Activated T-helper 1 cell treated with anti-CD3 and anti-CD28 coated beads, Interleukin-12 subunit alpha, Interleukin-12 subunit beta, Interleukin-2, Interleukin-4 antibody, amounts not matched to agents 30 ng/mL and 10 ng/mL and 1 ng/mL, durations not matched to agents 14 hours and 24 hours and 36 hours (primary cell): ENCODE measurements at regions not wholly inside any gene's neighbourhood (a gene's known extent, or its start where the extent isn't known, plus 50 kb on each side); places are given as distances from the start of the nearest gene placed in this dataset.

ENCODE experiments used
- DNase-seq: peaks from one replicate; pipeline ENCODE4 v3.0.0; 2021; ENCODE audit warnings: low spot score
- H3K27ac Mint-ChIP-seq: one replicate; pipeline ENCODE4 v1.8.0; 2021; ENCODE audit warnings: mild to moderate bottlenecking, mixed read lengths
- H3K27me3 Mint-ChIP-seq: one replicate; pipeline ENCODE4 v1.8.0; 2022; ENCODE audit warnings: mild to moderate bottlenecking, moderate library complexity, mixed read lengths; ENCODE audit not compliant: insufficient read depth
- H3K36me3 Mint-ChIP-seq: one replicate; pipeline ENCODE4 v1.8.0; 2021; ENCODE audit warnings: low read depth, mixed read lengths
- H3K4me1 Mint-ChIP-seq: one replicate; pipeline ENCODE4 v1.8.0; 2021; ENCODE audit warnings: low read depth, mixed read lengths
- H3K4me3 Mint-ChIP-seq: one replicate; pipeline ENCODE4 v1.8.0; 2021; ENCODE audit warnings: mild to moderate bottlenecking, moderate library complexity, mixed read lengths
- H3K9me3 Mint-ChIP-seq: one replicate; pipeline ENCODE4 v1.8.0; 2021; ENCODE audit warnings: mixed read lengths
- intact Hi-C: fragments of 100-400 bp; cut with micrococcal nuclease; formaldehyde crosslinking; loops from one replicate; pipeline ENCODE4 v1.15.1; 2024

GRCh38 chr18:68340606-68341005 lies 374.3 kb downstream of the TMX3 start:
- intact Hi-C loops, result no loop called here
- Mint-ChIP-seq H3K27me3 (peaks cover 2% of the 10 kb centered on the region), H3K36me3 (no peaks in the 10 kb centered on the region)

GRCh38 chr18:68330658-68331057 lies 384.2 kb downstream of the TMX3 start:
- no peaks in the 10 kb centered on the region for H3K27me3 Mint-ChIP-seq
- H3K4me3 Mint-ChIP-seq, result no peak overlapping the region
- no peak for DNase-seq
- intact Hi-C loops, result no loop called here
- no peak overlapping the region for H3K27ac Mint-ChIP-seq
- no peaks in the 10 kb centered on the region for H3K4me1 Mint-ChIP-seq
- H3K36me3 Mint-ChIP-seq, result no peaks in the 10 kb centered on the region
- no peaks in the 10 kb centered on the region for H3K9me3 Mint-ChIP-seq

More at GRCh38 chr18:68340606-68341005, 374.3 kb downstream of the TMX3 start:
- H3K9me3 Mint-ChIP-seq, result no peaks in the 10 kb centered on the region
- H3K27ac Mint-ChIP-seq, result no peak overlapping the region
- no peak overlapping the region for H3K4me3 Mint-ChIP-seq
- no peak for DNase-seq
- H3K4me1 Mint-ChIP-seq, result no peaks in the 10 kb centered on the region

- no peak for DNase-seq
- no peak overlapping the region for H3K27ac Mint-ChIP-seq
- H3K36me3 Mint-ChIP-seq, result no peaks in the 10 kb centered on the region
- intact Hi-C loops, result no loop called here
- no peak overlapping the region for H3K4me3 Mint-ChIP-seq
- H3K4me1 Mint-ChIP-seq, result no peaks in the 10 kb centered on the region
- H3K27me3 Mint-ChIP-seq, result no peaks in the 10 kb centered on the region
- H3K9me3 Mint-ChIP-seq, result no peaks in the 10 kb centered on the region
These were observed 391.0 kb downstream of the TMX3 start for GRCh38 chr18:68323921-68324320.

- H3K4me3 Mint-ChIP-seq, result no peak overlapping the region
- H3K36me3 Mint-ChIP-seq, result no peaks in the 10 kb centered on the region
- intact Hi-C loops, result no loop called here
- no peaks in the 10 kb centered on the region for H3K9me3 Mint-ChIP-seq
- H3K27ac Mint-ChIP-seq, result no peak overlapping the region
- no peaks in the 10 kb centered on the region for H3K27me3 Mint-ChIP-seq
- DNase-seq, result no peak
- H3K4me1 Mint-ChIP-seq, result no peaks in the 10 kb centered on the region
These were observed 398.3 kb downstream of the TMX3 start for GRCh38 chr18:68316636-68317035.

- Mint-ChIP-seq H3K4me3 (no peak overlapping the region), H3K9me3 (no peaks in the 10 kb centered on the region), H3K4me1 (no peaks in the 10 kb centered on the region), H3K27ac (no peak overlapping the region), H3K36me3 (no peaks in the 10 kb centered on the region), H3K27me3 (no peaks in the 10 kb centered on the region)
- intact Hi-C loops, result no loop called here
- DNase-seq, result no peak
These were observed 400.5 kb downstream of the TMX3 start for GRCh38 chr18:68314403-68314802.

GRCh38 chr18:68301441-68301840 lies 413.5 kb downstream of the TMX3 start:
- H3K4me3 Mint-ChIP-seq, result no peak overlapping the region
- no peak overlapping the region for H3K27ac Mint-ChIP-seq
- no peaks in the 10 kb centered on the region for H3K4me1 Mint-ChIP-seq
- no peak for DNase-seq
- no peaks in the 10 kb centered on the region for H3K27me3 Mint-ChIP-seq
- no peaks in the 10 kb centered on the region for H3K36me3 Mint-ChIP-seq
- intact Hi-C loops, result no loop called here
- H3K9me3 Mint-ChIP-seq, result no peaks in the 10 kb centered on the region

- H3K36me3 Mint-ChIP-seq, result no peaks in the 10 kb centered on the region
- intact Hi-C loops, result no loop called here
- no peaks in the 10 kb centered on the region for H3K4me1 Mint-ChIP-seq
- no peak for DNase-seq
- H3K27ac Mint-ChIP-seq, result no peak overlapping the region
- no peaks in the 10 kb centered on the region for H3K27me3 Mint-ChIP-seq
- no peaks in the 10 kb centered on the region for H3K9me3 Mint-ChIP-seq
- no peak overlapping the region for H3K4me3 Mint-ChIP-seq
These were observed 415.0 kb downstream of the TMX3 start for GRCh38 chr18:68299906-68300305.

- H3K27ac Mint-ChIP-seq, result no peak overlapping the region
- H3K36me3 Mint-ChIP-seq, result no peaks in the 10 kb centered on the region
- H3K4me1 Mint-ChIP-seq, result no peaks in the 10 kb centered on the region
- H3K4me3 Mint-ChIP-seq, result no peak overlapping the region
- intact Hi-C loops, result no loop called here
- H3K9me3 Mint-ChIP-seq, result no peaks in the 10 kb centered on the region
- DNase-seq, result no peak
- no peaks in the 10 kb centered on the region for H3K27me3 Mint-ChIP-seq
These were observed 416.6 kb downstream of the TMX3 start for GRCh38 chr18:68298330-68298729.

GRCh38 chr18:68288408-68288807 lies 426.5 kb downstream of the TMX3 start:
- no peaks in the 10 kb centered on the region for H3K4me1 Mint-ChIP-seq
- H3K9me3 Mint-ChIP-seq, result no peaks in the 10 kb centered on the region
- intact Hi-C loops, result no loop called here
- H3K4me3 Mint-ChIP-seq, result no peak overlapping the region
- no peaks in the 10 kb centered on the region for H3K27me3 Mint-ChIP-seq
- H3K27ac Mint-ChIP-seq, result no peak overlapping the region
- DNase-seq, result no peak
- no peaks in the 10 kb centered on the region for H3K36me3 Mint-ChIP-seq

- Mint-ChIP-seq H3K27me3 (no peaks in the 10 kb centered on the region), H3K36me3 (no peaks in the 10 kb centered on the region)
These were observed 430.6 kb downstream of the TMX3 start for GRCh38 chr18:68284236-68284780.

GRCh38 chr18:68283834-68284233 lies 431.1 kb downstream of the TMX3 start:
- Mint-ChIP-seq H3K4me1 (no peaks in the 10 kb centered on the region), H3K27me3 (no peaks in the 10 kb centered on the region), H3K27ac (no peak overlapping the region), H3K9me3 (no peaks in the 10 kb centered on the region), H3K4me3 (no peak overlapping the region), H3K36me3 (no peaks in the 10 kb centered on the region)
- no peak for DNase-seq
- intact Hi-C loops, result no loop called here

More at GRCh38 chr18:68284236-68284780, 430.6 kb downstream of the TMX3 start:
- Mint-ChIP-seq H3K4me3 (no peak overlapping the region), H3K27ac (no peak overlapping the region), H3K4me1 (no peaks in the 10 kb centered on the region), H3K9me3 (no peaks in the 10 kb centered on the region)
- DNase-seq, result no peak
- intact Hi-C loops, result no loop called here

- Mint-ChIP-seq H3K27me3 (no peaks in the 10 kb centered on the region), H3K4me3 (no peak overlapping the region), H3K9me3 (no peaks in the 10 kb centered on the region), H3K36me3 (no peaks in the 10 kb centered on the region), H3K4me1 (no peaks in the 10 kb centered on the region), H3K27ac (no peak overlapping the region)
- no peak for DNase-seq
- intact Hi-C loops, result no loop called here
These were observed 432.7 kb downstream of the TMX3 start for GRCh38 chr18:68282232-68282631.

GRCh38 chr18:68275616-68276015 lies 439.3 kb downstream of the TMX3 start:
- no peaks in the 10 kb centered on the region for H3K36me3 Mint-ChIP-seq
- H3K27me3 Mint-ChIP-seq, result no peaks in the 10 kb centered on the region
- no peak overlapping the region for H3K27ac Mint-ChIP-seq
- no peaks in the 10 kb centered on the region for H3K4me1 Mint-ChIP-seq
- H3K4me3 Mint-ChIP-seq, result no peak overlapping the region
- no peak for DNase-seq
- no peaks in the 10 kb centered on the region for H3K9me3 Mint-ChIP-seq
- intact Hi-C loops, result no loop called here

GRCh38 chr18:68270017-68270416 lies 444.9 kb downstream of the TMX3 start:
- no peak overlapping the region for H3K4me3 Mint-ChIP-seq
- H3K9me3 Mint-ChIP-seq, result no peaks in the 10 kb centered on the region
- no peak overlapping the region for H3K27ac Mint-ChIP-seq
- DNase-seq, result no peak
- H3K27me3 Mint-ChIP-seq, result no peaks in the 10 kb centered on the region
- H3K4me1 Mint-ChIP-seq, result no peaks in the 10 kb centered on the region
- intact Hi-C loops, result no loop called here
- no peaks in the 10 kb centered on the region for H3K36me3 Mint-ChIP-seq
